ENCODE measurements at regions not wholly inside any gene's neighbourhood (a gene's known extent, or its start where the extent isn't known, plus 50 kb on each side); places are given as distances from the start of the nearest gene placed in this dataset.

DNA sequence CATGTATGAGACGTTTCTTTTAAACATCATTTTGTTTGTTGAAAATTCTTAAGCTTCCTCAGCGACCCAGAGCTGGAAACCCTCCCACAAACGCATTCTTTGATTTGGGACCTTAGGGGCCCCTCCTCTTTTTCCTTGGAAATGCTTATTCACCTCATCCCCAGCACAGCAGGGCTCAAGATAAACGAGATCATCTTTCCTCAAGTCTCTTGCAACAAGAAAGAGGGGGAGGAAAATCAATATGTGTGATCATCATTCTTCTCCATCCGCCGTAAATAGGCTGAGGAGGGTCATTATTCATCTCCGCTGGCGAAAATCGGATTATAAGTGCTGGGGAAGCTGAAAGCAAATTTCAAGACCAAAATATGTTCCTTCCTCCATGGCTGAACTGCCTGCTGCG, 1415.2 kb downstream of the AACS start:
- TF ChIP-seq, protein P1, sequence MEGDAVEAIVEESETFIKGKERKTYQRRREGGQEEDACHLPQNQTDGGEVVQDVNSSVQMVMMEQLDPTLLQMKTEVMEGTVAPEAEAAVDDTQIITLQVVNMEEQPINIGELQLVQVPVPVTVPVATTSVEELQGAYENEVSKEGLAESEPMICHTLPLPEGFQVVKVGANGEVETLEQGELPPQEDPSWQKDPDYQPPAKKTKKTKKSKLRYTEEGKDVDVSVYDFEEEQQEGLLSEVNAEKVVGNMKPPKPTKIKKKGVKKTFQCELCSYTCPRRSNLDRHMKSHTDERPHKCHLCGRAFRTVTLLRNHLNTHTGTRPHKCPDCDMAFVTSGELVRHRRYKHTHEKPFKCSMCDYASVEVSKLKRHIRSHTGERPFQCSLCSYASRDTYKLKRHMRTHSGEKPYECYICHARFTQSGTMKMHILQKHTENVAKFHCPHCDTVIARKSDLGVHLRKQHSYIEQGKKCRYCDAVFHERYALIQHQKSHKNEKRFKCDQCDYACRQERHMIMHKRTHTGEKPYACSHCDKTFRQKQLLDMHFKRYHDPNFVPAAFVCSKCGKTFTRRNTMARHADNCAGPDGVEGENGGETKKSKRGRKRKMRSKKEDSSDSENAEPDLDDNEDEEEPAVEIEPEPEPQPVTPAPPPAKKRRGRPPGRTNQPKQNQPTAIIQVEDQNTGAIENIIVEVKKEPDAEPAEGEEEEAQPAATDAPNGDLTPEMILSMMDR (conservative IDR thresholded peaks at IDR 0.05): no peak
- no peak for TF ChIP-seq ZFX (IDR thresholded peaks at IDR 0.05)
